Liver (tissue), 8 donors: ENCODE measurements at regions not wholly inside any gene's neighbourhood (a gene's known extent, or its start where the extent isn't known, plus 50 kb on each side); places are given as distances from the start of the nearest gene placed in this dataset.

Source experiments
- DNase-seq: peaks from one replicate; pipeline ENCODE4 v3.0.0-alpha.2; 2017; ENCODE audit warnings: low spot score
- H3K27ac ChIP-seq, 2 donors: one replicate each; pipeline ENCODE4 v1.7.0; 2013; ENCODE audit warnings: inconsistent platforms in 2 of 2, low read length in 2 of 2, control low read depth in 1 of 2, low read depth in 1 of 2, mild to moderate bottlenecking in 1 of 2
- H3K27me3 ChIP-seq, 4 donors: one replicate each; pipeline versions ENCODE4 v1.6.1 to v1.7.0; 2013; ENCODE audit warnings: low read length in 3 of 4, inconsistent platforms in 1 of 4, mild to moderate bottlenecking in 1 of 4, moderate library complexity in 1 of 4; ENCODE audit not compliant: control insufficient read depth in 4 of 4, insufficient read depth in 4 of 4
- H3K36me3 ChIP-seq, 4 donors: one replicate each; pipeline versions ENCODE4 v1.6.1 to v1.7.0; 2013; ENCODE audit warnings: low read length in 3 of 4, mild to moderate bottlenecking in 3 of 4, low read depth in 1 of 4, moderate library complexity in 1 of 4; ENCODE audit not compliant: control insufficient read depth in 4 of 4, insufficient read depth in 3 of 4
- H3K4me1 ChIP-seq, 4 donors: one replicate each; pipeline versions ENCODE4 v1.6.1 to v1.7.0; 2013; ENCODE audit warnings: low read length in 3 of 4, mild to moderate bottlenecking in 3 of 4, moderate library complexity in 1 of 4; ENCODE audit not compliant: control insufficient read depth in 4 of 4, insufficient read depth in 4 of 4
- H3K4me3 ChIP-seq, 3 donors: one replicate each; pipeline versions ENCODE4 v1.6.1 to v1.7.0; 2013; ENCODE audit warnings: low read length in 3 of 3, control low read depth in 1 of 3, low read depth in 1 of 3, mild to moderate bottlenecking in 1 of 3
- H3K9ac ChIP-seq, 2 donors: one replicate each; pipeline ENCODE4 v1.7.0; 2013; ENCODE audit warnings: low read length in 2 of 2, mild to moderate bottlenecking in 2 of 2, moderate library complexity in 2 of 2, control low read depth in 1 of 2, low read depth in 1 of 2
- H3K9me3 ChIP-seq, 4 donors: one replicate each; pipeline versions ENCODE4 v1.6.1 to v1.7.0; 2013; ENCODE audit warnings: low read length in 3 of 4; ENCODE audit not compliant: control insufficient read depth in 4 of 4
- ATF3 ChIP-seq: IDR thresholded peaks from 2 replicates; pipeline ENCODE4 v1.6.1; 2016; ENCODE audit warnings: antibody characterized with exemption
- CTCF ChIP-seq: fragments of 150-350 bp; IDR thresholded peaks from 2 replicates; pipeline ENCODE4 v1.5.1; 2017; ENCODE audit warnings: improper control_type of control experiment, low read depth, low read length; ENCODE audit not compliant: missing input control
- EGR1 ChIP-seq, 2 donors: IDR thresholded peaks; 2 replicates each; pipeline ENCODE4 v1.6.1; 2016 to 2018; ENCODE audit warnings: antibody characterized with exemption in 2 of 2, low read depth in 2 of 2
- FOXA1 ChIP-seq: IDR thresholded peaks from 2 replicates; pipeline ENCODE4 v1.6.1; 2016; ENCODE audit warnings: antibody characterized with exemption
- FOXA2 ChIP-seq: IDR thresholded peaks from 2 replicates; pipeline ENCODE4 v1.6.1; 2016; ENCODE audit warnings: antibody characterized with exemption
- GABPA ChIP-seq, 2 donors: IDR thresholded peaks in 1 of 2; conservative IDR thresholded peaks in 1 of 2; 2 replicates each; pipeline ENCODE4 v1.6.1; 2016; ENCODE audit warnings: antibody characterized with exemption in 2 of 2, mild to moderate bottlenecking in 1 of 2, moderate library complexity in 1 of 2
- HNF4A ChIP-seq, 2 donors: conservative IDR thresholded peaks; 2 replicates each; pipeline ENCODE4 v1.6.1; 2016; ENCODE audit warnings: antibody characterized with exemption in 2 of 2, mild to moderate bottlenecking in 2 of 2
- HNF4G ChIP-seq: IDR thresholded peaks from 2 replicates; pipeline ENCODE4 v1.6.1; 2016; ENCODE audit warnings: antibody characterized with exemption
- JUND ChIP-seq, 2 donors: IDR thresholded peaks; 2 replicates each; pipeline ENCODE4 v1.6.1; 2016; ENCODE audit warnings: antibody characterized with exemption in 2 of 2
- MAX ChIP-seq: IDR thresholded peaks from 2 replicates; pipeline ENCODE4 v1.6.1; 2016; ENCODE audit warnings: antibody characterized with exemption
- NR2F2 ChIP-seq: IDR thresholded peaks from 2 replicates; pipeline ENCODE4 v1.6.1; 2016; ENCODE audit warnings: antibody characterized with exemption
- RAD21 ChIP-seq, 2 donors: IDR thresholded peaks; 2 replicates each; pipeline ENCODE4 v1.6.1; 2016; ENCODE audit warnings: antibody characterized with exemption in 2 of 2, mild to moderate bottlenecking in 2 of 2
- REST ChIP-seq: IDR thresholded peaks from 2 replicates; pipeline ENCODE4 v1.6.1; 2016; ENCODE audit warnings: antibody characterized with exemption, mild to moderate bottlenecking
- RXRA ChIP-seq, 2 donors: IDR thresholded peaks; 2 replicates each; pipeline ENCODE4 v1.6.1; 2017 to 2018; ENCODE audit warnings: antibody characterized with exemption in 2 of 2, mild to moderate bottlenecking in 1 of 2
- SP1 ChIP-seq: IDR thresholded peaks from 2 replicates; pipeline ENCODE4 v1.6.1; 2018; ENCODE audit warnings: antibody characterized with exemption, mild to moderate bottlenecking
- TAF1 ChIP-seq: conservative IDR thresholded peaks from 2 replicates; pipeline ENCODE4 v1.6.1; 2016; ENCODE audit warnings: antibody characterized with exemption, mild to moderate bottlenecking
- YY1 ChIP-seq: IDR thresholded peaks from 2 replicates; pipeline ENCODE4 v1.6.1; 2016; ENCODE audit warnings: antibody characterized with exemption, mild to moderate bottlenecking
- ZBTB33 ChIP-seq: IDR thresholded peaks from 2 replicates; pipeline ENCODE4 v1.6.1; 2016; ENCODE audit warnings: antibody characterized with exemption
- WGBS: extraction: QIAGEN DNeasy Blood & Tissue Kit; methylation state at CpG from one replicate; pipeline ENCODE4 v1.1.7; 2013; 5-methylcytosine and 5-hydroxymethylcytosine counted together
- donor health status: healthy.
- donor health status: healthy.
- donor health status: healthy.
- donor health status: healthy.
- donor health status: healthy.

- Histone ChIP-seq H3K9me3 (no peaks in the 10 kb centered on the region), H3K9ac (no peak overlapping the region), H3K4me1 (no peaks in the 10 kb centered on the region), H3K27me3 (peaks cover 0 to 2% (median 0%) of the 10 kb centered on the region in 4 donors), H3K36me3 (no peaks in the 10 kb centered on the region), H3K4me3 (no peak overlapping the region), H3K27ac (no peak overlapping the region)
- no peak for TF ChIP-seq MAX
- no peak for TF ChIP-seq CTCF
- TF ChIP-seq HNF4G = no peak
- no peak for TF ChIP-seq GABPA (IDR thresholded peaks at IDR 0.05 in 1 of 2, conservative IDR thresholded peaks at IDR 0.05 in 1 of 2)
- TF ChIP-seq ZBTB33 = no peak
- TF ChIP-seq NR2F2 = no peak
- TF ChIP-seq TAF1 = no peak
- TF ChIP-seq EGR1 (IDR thresholded peaks at IDR 0.05; ENCODE audit: low read depth in 2 of 2) = no peak
- no peak for TF ChIP-seq ATF3
- TF ChIP-seq FOXA2 = no peak
- no peak for TF ChIP-seq REST
- no peak for TF ChIP-seq RXRA (IDR thresholded peaks at IDR 0.05)
- TF ChIP-seq YY1 = no peak
- TF ChIP-seq FOXA1 = no peak
- TF ChIP-seq RAD21 (IDR thresholded peaks at IDR 0.05) = no peak
- TF ChIP-seq HNF4A (conservative IDR thresholded peaks at IDR 0.05) = no peak
- no peak for TF ChIP-seq JUND (IDR thresholded peaks at IDR 0.05)
- TF ChIP-seq SP1 = no peak
- WGBS = 64% methylated on average over 2 of the region's 2 CpGs
- DNase-seq = no peak
Measured at GRCh38 chr21:40964691-40965090, 117.7 kb upstream of the DSCAM start.
